Thyroid gland (tissue), 4 donors: ENCODE measurements at regions not wholly inside any gene's neighbourhood (a gene's known extent, or its start where the extent isn't known, plus 50 kb on each side); places are given as distances from the start of the nearest gene placed in this dataset.
"Not testable (repeated sequence)": the region's sequence is repeated elsewhere in the genome, so short reads cannot be mapped to it uniquely, and the experiment has no call there.

Experiments
- DNase-seq, 2 donors: peaks; one replicate each; pipeline ENCODE4 v3.0.0-alpha.2; 2019
- H3K27ac ChIP-seq, 3 donors: fragments of 200-600 bp; sonication (generic); 1 replicate in 2 of 3; 2 replicates in 1 of 3; pipeline ENCODE4 v1.5.1; 2016 to 2019; ENCODE audit warnings: mild to moderate bottlenecking in 1 of 3, moderate library complexity in 1 of 3
- H3K27me3 ChIP-seq: fragments of 200-600 bp; sonication (generic); one replicate; pipeline ENCODE4 v1.5.1; 2019
- H3K36me3 ChIP-seq, 2 donors: fragments of 200-600 bp; sonication (generic); one replicate each; pipeline ENCODE4 v1.5.1; 2016 to 2019
- H3K4me1 ChIP-seq, 2 donors: fragments of 200-600 bp; sonication (generic); one replicate each; pipeline ENCODE4 v1.5.1; 2017 to 2019
- H3K4me3 ChIP-seq, 3 donors: fragments of 200-600 bp; sonication (generic); replicated peaks in 1 of 3; 1 replicate in 2 of 3; 2 replicates in 1 of 3; pipeline ENCODE4 v1.5.1; 2016; ENCODE audit warnings: mild to moderate bottlenecking in 1 of 3
- H3K9me3 ChIP-seq: fragments of 200-600 bp; sonication (generic); one replicate; pipeline ENCODE4 v1.5.1; 2017
- CTCF ChIP-seq, 6 experiments: fragments of 200-600 bp in 3 of 6; fragments of 450-650 bp in 3 of 6; sonication (generic) in 3 of 6; IDR thresholded peaks; one replicate each; pipeline ENCODE4 v1.5.1; 2016 to 2019; ENCODE audit warnings: antibody characterized with exemption in 6 of 6, mild to moderate bottlenecking in 2 of 6, inconsistent platforms in 1 of 6, moderate library complexity in 1 of 6
- POLR2A ChIP-seq, 2 donors: fragments of 450-650 bp; IDR thresholded peaks; one replicate each; pipeline ENCODE4 v1.6.1; 2017; ENCODE audit warnings: antibody characterized with exemption in 2 of 2, mild to moderate bottlenecking in 2 of 2, moderate library complexity in 1 of 2
- WGBS, 2 donors: methylation state at CpG; one replicate each; pipeline ENCODE4 v1.1.5; 2017; 5-methylcytosine and 5-hydroxymethylcytosine counted together
- intact Hi-C: fragments of 100-400 bp; cut with DNase I; formaldehyde crosslinking; loops from one replicate; pipeline ENCODE4 v1.15.1; 2023

GRCh38 chr1:55800503-55800902 is 585.3 kb upstream of the USP24 start:
- no peak overlapping the region for H3K4me3 ChIP-seq
- no peaks in the 10 kb centered on the region for H3K36me3 ChIP-seq
- no peaks in the 10 kb centered on the region for H3K9me3 ChIP-seq
- no peak for TF ChIP-seq POLR2A (IDR thresholded peaks at IDR 0.05)
- TF ChIP-seq CTCF (IDR thresholded peaks at IDR 0.05) = no peak
- DNase-seq = no peak
- H3K27ac ChIP-seq = no peak overlapping the region
- WGBS, 2 donors = 73 to 80% methylated on average over 1 of the region's 1 CpG
- no peaks in the 10 kb centered on the region for H3K27me3 ChIP-seq
- no peaks in the 10 kb centered on the region for H3K4me1 ChIP-seq
- intact Hi-C loops = no loop called here

GRCh38 chr1:55793856-55794255 is 578.7 kb upstream of the USP24 start:
- Histone ChIP-seq H3K4me3 (no peak overlapping the region), H3K27ac (no peak overlapping the region), H3K9me3 (no peaks in the 10 kb centered on the region), H3K27me3 (no peaks in the 10 kb centered on the region), H3K36me3 (no peaks in the 10 kb centered on the region), H3K4me1 (no peaks in the 10 kb centered on the region)
- DNase-seq = no peak
- intact Hi-C loops = no loop called here
- 94% methylated on average over 6 of the region's 6 CpGs for WGBS, 2 donors
- TF ChIP-seq POLR2A (IDR thresholded peaks at IDR 0.05) (no peak), CTCF (IDR thresholded peaks at IDR 0.05) (no peak)

DNA sequence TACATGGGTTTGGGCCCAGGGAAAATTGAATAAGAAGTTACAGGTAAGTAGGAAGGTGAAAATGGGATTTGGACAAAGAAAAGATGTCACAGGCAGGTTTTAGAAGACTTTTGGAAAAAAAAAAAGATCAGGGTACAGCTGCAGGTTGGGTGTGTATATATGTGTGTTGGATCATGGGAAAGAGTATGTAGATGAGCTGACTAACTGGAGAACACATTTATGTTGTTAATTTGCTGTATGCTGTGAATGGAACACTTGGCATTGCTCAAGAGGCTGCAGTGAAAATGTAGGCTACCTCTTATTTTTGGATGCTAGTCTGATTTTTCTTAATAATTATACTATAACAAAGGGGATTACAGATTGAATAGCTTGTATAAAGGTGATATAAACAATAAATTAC is 577.7 kb upstream of the USP24 start:
- no peak for DNase-seq
- Histone ChIP-seq H3K27me3 (no peaks in the 10 kb centered on the region), H3K4me1 (no peaks in the 10 kb centered on the region), H3K27ac (no peak overlapping the region), H3K36me3 (no peaks in the 10 kb centered on the region), H3K4me3 (no peak overlapping the region), H3K9me3 (no peaks in the 10 kb centered on the region)
- TF ChIP-seq CTCF (IDR thresholded peaks at IDR 0.05) = no peak
- no peak for TF ChIP-seq POLR2A (IDR thresholded peaks at IDR 0.05)
- intact Hi-C loops = no loop called here

DNA sequence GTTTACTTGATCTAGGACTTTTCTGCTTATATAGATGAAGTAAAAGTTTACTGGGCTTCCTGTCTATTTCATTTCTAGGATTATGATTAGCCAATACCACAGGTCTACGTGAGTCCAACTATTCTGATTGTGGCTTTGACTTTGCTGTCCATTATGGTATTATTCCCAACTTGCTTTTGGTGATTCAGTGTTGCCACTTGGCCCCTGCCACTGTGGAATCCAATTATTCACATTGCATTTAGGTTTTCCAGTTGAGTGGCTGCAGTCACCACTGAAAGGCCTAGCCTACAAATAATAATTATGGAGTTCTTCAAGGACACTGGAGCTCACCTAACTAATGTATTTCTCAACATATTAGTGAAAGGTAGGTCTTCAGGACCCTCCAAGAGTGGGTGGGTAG is 574.3 kb upstream of the USP24 start:
- Histone ChIP-seq H3K9me3 (no peaks in the 10 kb centered on the region), H3K4me3 (no peak overlapping the region), H3K36me3 (no peaks in the 10 kb centered on the region), H3K4me1 (no peaks in the 10 kb centered on the region), H3K27ac (no peak overlapping the region), H3K27me3 (no peaks in the 10 kb centered on the region)
- 94 to 97% methylated on average over 1 of the region's 1 CpG for WGBS, 2 donors
- intact Hi-C loops = no loop called here
- TF ChIP-seq CTCF (IDR thresholded peaks at IDR 0.05) = no peak
- TF ChIP-seq POLR2A (IDR thresholded peaks at IDR 0.05) = no peak
- no peak for DNase-seq

- H3K36me3 ChIP-seq = no peaks in the 10 kb centered on the region
- no peaks in the 10 kb centered on the region for H3K4me1 ChIP-seq
- no peak for DNase-seq
- H3K9me3 ChIP-seq = no peaks in the 10 kb centered on the region
- no peak for TF ChIP-seq POLR2A (IDR thresholded peaks at IDR 0.05)
- no peak for TF ChIP-seq CTCF (IDR thresholded peaks at IDR 0.05)
- 61 to 64% methylated on average over 4 of the region's 4 CpGs for WGBS, 2 donors
- intact Hi-C loops = no loop called here
- H3K4me3 ChIP-seq = no peak overlapping the region
- no peak overlapping the region for H3K27ac ChIP-seq
- no peaks in the 10 kb centered on the region for H3K27me3 ChIP-seq
Measured at GRCh38 chr1:55786396-55786795, 571.2 kb upstream of the USP24 start.

GRCh38 chr1:55784941-55785450 is 569.8 kb upstream of the USP24 start:
- H3K9me3 ChIP-seq, H3K27me3 ChIP-seq, H3K4me3 ChIP-seq, intact Hi-C loops, H3K36me3 ChIP-seq, DNase-seq, H3K4me1 ChIP-seq, H3K27ac ChIP-seq: not testable (repeated sequence)
- WGBS, 2 donors = 91 to 92% methylated on average over 5 to 6 of the region's 6 CpGs
